Psoas muscle (tissue), 7 donors: ENCODE measurements at regions not wholly inside any gene's neighbourhood (a gene's known extent, or its start where the extent isn't known, plus 50 kb on each side); places are given as distances from the start of the nearest gene placed in this dataset.
"Not testable (repeated sequence)": the region's sequence is repeated elsewhere in the genome, so short reads cannot be mapped to it uniquely, and the experiment has no call there.

Experiments used
- ATAC-seq, 4 donors: fragments of 200-7000 bp; cut with Tn5 transposase; one replicate each; pipeline ENCODE4 v1.9.1; 2020; ENCODE audit warnings: moderate library complexity in 3 of 4, mild to moderate bottlenecking in 2 of 4
- DNase-seq, 2 donors: peaks; one replicate each; pipeline ENCODE4 v3.0.0-alpha.2; 2020
- H3K27ac ChIP-seq: fragments of 200-600 bp; one replicate; pipeline ENCODE4 v1.8.0; 2022
- H3K27me3 ChIP-seq, 3 donors: fragments of 200-600 bp in 1 of 3; one replicate each; pipeline versions ENCODE4 v1.6.1 to v1.8.0; 2013 to 2022; ENCODE audit warnings: low read length in 2 of 3, mild to moderate bottlenecking in 2 of 3, moderate library complexity in 1 of 3; ENCODE audit not compliant: insufficient read depth in 3 of 3
- H3K36me3 ChIP-seq, 2 donors: fragments of 200-600 bp in 1 of 2; one replicate each; pipeline versions ENCODE4 v1.6.1 to v1.8.0; 2013 to 2022; ENCODE audit warnings: low read depth in 1 of 2, mild to moderate bottlenecking in 1 of 2, moderate library complexity in 1 of 2; ENCODE audit not compliant: insufficient read depth in 1 of 2
- H3K4me1 ChIP-seq: fragments of 200-600 bp; one replicate; pipeline ENCODE4 v1.8.0; 2022
- H3K4me3 ChIP-seq: fragments of 200-600 bp; one replicate; pipeline ENCODE4 v1.8.0; 2022; ENCODE audit warnings: mild to moderate bottlenecking
- H3K9me3 ChIP-seq: fragments of 200-600 bp; one replicate; pipeline ENCODE4 v1.8.0; 2022
- WGBS, 3 donors: extraction: QIAGEN DNeasy Blood & Tissue Kit; methylation state at CpG; one replicate each; pipeline versions ENCODE4 v1.1.6 to v1.1.7; 2013; 5-methylcytosine and 5-hydroxymethylcytosine counted together
- intact Hi-C, 2 donors: fragments of 100-400 bp; cut with DNase I; formaldehyde crosslinking; loops; one replicate each; pipeline versions ENCODE4 v1.11.0 to v1.14.2; 2022
- TF ChIP-seq, protein P1 (sequence below): fragments of 200-600 bp; IDR thresholded peaks from one replicate; pipeline ENCODE4 v1.8.0; 2022; ENCODE audit warnings: antibody characterized with exemption
- donor health status: healthy with polysubstance abuse.
- donor health status: DM: no; HTN: no; CAD: no; lungs with moderate emphysema.
- donor health status: Bipolar disorder and iron deficiency.
- donor health status: healthy.
- donor health status: DM: yes; HTN: yes; CAD: no.
- donor health status: DM: no; HTN: no; CAD: no.
- donor health status: DM: yes; HTN: yes; CAD: no.

DNA sequence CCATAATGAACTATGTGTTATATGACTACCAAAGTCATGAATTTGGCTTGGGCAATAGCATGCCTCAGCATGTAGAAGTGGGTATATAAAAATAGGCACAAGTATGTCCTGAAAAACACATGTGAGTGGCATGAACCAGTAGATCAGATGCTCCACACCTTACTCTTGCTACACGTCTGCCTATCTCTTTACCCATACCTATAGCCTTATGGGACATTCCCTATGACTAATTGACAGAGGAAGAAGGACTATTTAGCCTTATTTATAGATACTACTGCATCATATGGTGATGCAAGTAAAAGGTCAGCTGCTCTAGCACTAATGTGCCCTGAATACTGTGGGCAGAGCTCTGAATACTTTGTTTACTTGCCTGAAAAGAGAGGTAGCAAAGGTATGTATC lies 81.0 kb upstream of the ZPLD1 start:
- Histone ChIP-seq H3K27ac (no peak overlapping the region), H3K9me3 (no peaks in the 10 kb centered on the region), H3K4me3 (no peak overlapping the region), H3K36me3 (no peaks in the 10 kb centered on the region), H3K27me3 (no peaks in the 10 kb centered on the region), H3K4me1 (no peaks in the 10 kb centered on the region)
- intact Hi-C loops: no loop called here
- DNase-seq: no peak
- 78 to 84% (median 83%) methylated on average over 1 of the region's 1 CpG for WGBS, 3 donors
- TF ChIP-seq, protein P1, sequence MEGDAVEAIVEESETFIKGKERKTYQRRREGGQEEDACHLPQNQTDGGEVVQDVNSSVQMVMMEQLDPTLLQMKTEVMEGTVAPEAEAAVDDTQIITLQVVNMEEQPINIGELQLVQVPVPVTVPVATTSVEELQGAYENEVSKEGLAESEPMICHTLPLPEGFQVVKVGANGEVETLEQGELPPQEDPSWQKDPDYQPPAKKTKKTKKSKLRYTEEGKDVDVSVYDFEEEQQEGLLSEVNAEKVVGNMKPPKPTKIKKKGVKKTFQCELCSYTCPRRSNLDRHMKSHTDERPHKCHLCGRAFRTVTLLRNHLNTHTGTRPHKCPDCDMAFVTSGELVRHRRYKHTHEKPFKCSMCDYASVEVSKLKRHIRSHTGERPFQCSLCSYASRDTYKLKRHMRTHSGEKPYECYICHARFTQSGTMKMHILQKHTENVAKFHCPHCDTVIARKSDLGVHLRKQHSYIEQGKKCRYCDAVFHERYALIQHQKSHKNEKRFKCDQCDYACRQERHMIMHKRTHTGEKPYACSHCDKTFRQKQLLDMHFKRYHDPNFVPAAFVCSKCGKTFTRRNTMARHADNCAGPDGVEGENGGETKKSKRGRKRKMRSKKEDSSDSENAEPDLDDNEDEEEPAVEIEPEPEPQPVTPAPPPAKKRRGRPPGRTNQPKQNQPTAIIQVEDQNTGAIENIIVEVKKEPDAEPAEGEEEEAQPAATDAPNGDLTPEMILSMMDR: no peak
- ATAC-seq: no peak

DNA sequence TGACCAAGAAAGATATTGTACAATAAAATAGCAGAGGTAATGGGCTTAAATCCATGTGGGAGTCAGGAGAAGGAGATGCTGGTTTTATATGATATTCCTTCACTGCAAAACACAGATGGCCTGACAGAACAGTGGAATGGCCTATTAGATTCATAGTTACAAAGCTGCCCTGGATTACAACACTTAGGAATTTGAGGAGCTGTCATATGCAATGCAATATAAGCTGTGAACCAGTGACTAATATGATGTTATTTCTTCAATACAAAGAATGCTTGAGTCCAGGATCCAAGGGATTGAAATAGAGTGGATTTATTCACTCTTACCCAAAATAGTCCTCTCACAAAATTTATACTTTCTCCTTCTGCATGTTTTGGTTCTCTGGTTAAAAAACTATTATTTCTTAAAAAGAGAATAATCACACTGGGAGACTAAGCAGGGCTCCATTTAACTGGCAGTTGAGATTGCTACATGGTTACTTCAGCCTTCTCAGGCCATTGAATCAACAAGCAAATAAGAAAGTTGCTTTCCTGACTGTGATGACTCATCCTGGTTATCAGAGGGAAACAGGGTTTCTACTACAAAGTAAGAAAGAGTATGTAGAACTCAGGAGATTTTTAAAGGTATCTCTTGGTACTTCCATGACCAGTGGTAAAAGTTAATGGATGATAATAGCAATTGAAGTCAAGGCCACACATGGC lies 79.8 kb upstream of the ZPLD1 start:
- no peaks in the 10 kb centered on the region for H3K27me3 ChIP-seq
- H3K27ac ChIP-seq: no peak overlapping the region
- intact Hi-C loops: no loop called here
- no peaks in the 10 kb centered on the region for H3K9me3 ChIP-seq
- ATAC-seq: no peak
- no peaks in the 10 kb centered on the region for H3K36me3 ChIP-seq
- H3K4me3 ChIP-seq: no peak overlapping the region
- no peak for DNase-seq
- TF ChIP-seq, protein P1: no peak
- H3K4me1 ChIP-seq: no peaks in the 10 kb centered on the region

DNA sequence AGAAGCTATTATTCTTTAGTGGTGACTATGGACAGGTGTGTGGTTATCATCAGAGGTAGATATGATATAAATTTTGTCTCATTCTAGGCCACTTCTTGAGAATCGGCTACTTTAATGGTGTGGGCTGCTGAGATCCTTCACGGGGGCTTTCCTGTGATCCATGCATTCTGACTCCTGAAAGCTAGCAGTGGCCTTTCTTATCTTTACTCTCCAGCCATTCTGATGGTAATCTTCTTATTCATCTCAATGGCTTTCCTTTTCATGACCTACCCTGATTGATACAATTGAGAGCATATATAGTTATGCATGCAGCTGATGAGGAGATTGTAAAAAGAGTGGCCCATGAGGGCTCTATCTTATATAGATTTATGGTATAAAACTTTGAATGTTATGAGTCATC lies 78.3 kb upstream of the ZPLD1 start:
- ATAC-seq: no peak

DNA sequence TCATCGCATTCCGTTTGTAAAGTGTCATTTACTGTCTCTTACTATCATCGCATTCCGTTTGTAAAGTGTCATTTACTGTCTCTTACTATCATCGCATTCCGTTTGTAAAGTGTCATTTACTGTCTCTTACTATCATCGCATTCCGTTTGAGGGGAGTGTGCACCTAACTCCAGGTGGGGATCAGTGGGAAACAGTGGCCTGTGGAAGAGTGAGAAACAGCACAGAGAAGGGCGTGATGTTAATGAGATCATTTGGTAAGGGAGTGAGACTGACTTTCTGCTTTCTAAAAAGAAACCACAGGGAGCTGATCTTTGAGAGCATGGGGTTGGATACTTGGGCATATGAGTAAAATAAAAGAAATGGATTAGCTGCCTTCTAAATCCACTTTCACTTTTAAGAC lies 77.5 kb upstream of the ZPLD1 start:
- ATAC-seq, intact Hi-C loops: not testable (repeated sequence)
- 88 to 94% (median 92%) methylated on average over 9 of the region's 9 CpGs for WGBS, 3 donors

More for the DNA sequence above, 78.3 kb upstream of the ZPLD1 start:
- Histone ChIP-seq H3K4me1 (no peaks in the 10 kb centered on the region), H3K4me3 (no peak overlapping the region), H3K9me3 (no peaks in the 10 kb centered on the region), H3K36me3 (no peaks in the 10 kb centered on the region), H3K27ac (no peak overlapping the region), H3K27me3 (no peaks in the 10 kb centered on the region)
- intact Hi-C loops: no loop called here
- WGBS, 3 donors: 79 to 85% (median 83%) methylated on average over 2 of the region's 2 CpGs
- TF ChIP-seq, protein P1: no peak
- no peak for DNase-seq

DNA sequence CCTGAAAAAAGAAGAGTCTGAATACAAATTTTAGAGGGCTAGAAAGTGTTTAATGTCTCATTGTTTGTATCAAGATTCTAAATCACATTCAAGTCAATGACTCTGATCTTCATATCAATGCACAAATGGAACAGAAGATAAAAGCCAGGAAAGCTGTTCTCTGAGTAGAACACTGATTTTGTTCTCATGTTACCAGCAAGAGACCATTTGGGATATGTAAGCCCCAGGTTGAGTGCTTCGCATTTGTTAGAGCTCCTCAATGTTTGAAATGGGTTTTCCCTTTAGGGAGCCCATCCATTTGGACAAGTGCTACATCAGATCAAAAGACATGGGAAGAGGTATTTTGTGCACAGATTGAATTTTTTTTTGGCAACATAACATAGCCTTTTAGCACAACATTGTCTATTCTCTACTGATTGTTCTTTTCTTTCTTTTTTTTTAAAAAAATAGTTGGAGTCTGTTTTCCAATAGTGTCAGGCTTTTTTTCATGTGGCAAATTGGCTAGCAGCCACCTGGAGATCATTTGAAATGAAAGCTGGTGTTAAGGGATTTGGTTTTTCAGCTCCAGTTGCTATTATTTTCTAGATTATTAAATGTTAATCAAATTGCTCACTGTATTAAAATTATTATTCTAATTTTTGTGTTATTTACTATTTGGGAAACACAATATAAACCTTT lies 74.5 kb upstream of the ZPLD1 start:
- H3K9me3 ChIP-seq: peaks cover 8% of the 10 kb centered on the region
- intact Hi-C loops: no loop called here
- no peaks in the 10 kb centered on the region for H3K27me3 ChIP-seq
- no peaks in the 10 kb centered on the region for H3K4me1 ChIP-seq
- WGBS, 3 donors: 31 to 52% (median 44%) methylated on average over 1 of the region's 1 CpG
- H3K27ac ChIP-seq: no peak overlapping the region
- no peaks in the 10 kb centered on the region for H3K36me3 ChIP-seq
- ATAC-seq (no peak), DNase-seq (no peak)
- no peak overlapping the region for H3K4me3 ChIP-seq
- TF ChIP-seq, protein P1: no peak

More for the DNA sequence above, 77.5 kb upstream of the ZPLD1 start:
- H3K27me3 ChIP-seq, H3K36me3 ChIP-seq, H3K4me1 ChIP-seq, H3K27ac ChIP-seq, H3K4me3 ChIP-seq, DNase-seq, H3K9me3 ChIP-seq: not testable (repeated sequence)
